Left lung (tissue), 4 donors: ENCODE measurements at regions not wholly inside any gene's neighbourhood (a gene's known extent, or its start where the extent isn't known, plus 50 kb on each side); places are given as distances from the start of the nearest gene placed in this dataset.

Experiments
- ATAC-seq: fragments of 200-7000 bp; cut with Tn5 transposase; one replicate; pipeline ENCODE4 v1.9.1; 2020; ENCODE audit warnings: moderate library complexity
- DNase-seq, 4 donors: peaks; one replicate each; pipeline ENCODE4 v3.0.0-alpha.2; 2013 to 2020
- H3K27ac ChIP-seq, 2 donors: fragments of 200-600 bp; sonication (generic) in 1 of 2; one replicate each; pipeline versions ENCODE4 v1.5.0 to v1.8.0; 2020 to 2021
- H3K27me3 ChIP-seq, 2 donors: fragments of 200-600 bp; sonication (generic) in 1 of 2; one replicate each; pipeline versions ENCODE4 v1.5.0 to v1.8.0; 2020 to 2021
- H3K36me3 ChIP-seq, 2 donors: fragments of 200-600 bp; sonication (generic) in 1 of 2; one replicate each; pipeline versions ENCODE4 v1.5.0 to v1.8.0; 2020 to 2021
- H3K4me1 ChIP-seq, 2 donors: fragments of 200-600 bp; one replicate each; pipeline ENCODE4 v1.8.0; 2021
- H3K4me3 ChIP-seq, 2 donors: fragments of 200-600 bp; sonication (generic) in 1 of 2; one replicate each; pipeline versions ENCODE4 v1.5.0 to v1.8.0; 2020 to 2021; ENCODE audit warnings: mild to moderate bottlenecking in 1 of 2
- H3K9me3 ChIP-seq, 2 donors: fragments of 200-600 bp; sonication (generic) in 1 of 2; one replicate each; pipeline versions ENCODE4 v1.5.0 to v1.8.0; 2020 to 2021
- CTCF ChIP-seq, 2 donors: fragments of 200-600 bp; sonication (generic) in 1 of 2; IDR thresholded peaks; one replicate each; pipeline versions ENCODE4 v1.5.0 to v1.8.0; 2021; ENCODE audit warnings: antibody characterized with exemption in 2 of 2
- intact Hi-C, 2 donors: fragments of 100-400 bp; cut with DNase I; formaldehyde crosslinking; loops; one replicate each; pipeline versions ENCODE4 v1.11.2 to v1.14.2; 2022
- donor health status: DM: no; HTN: yes; CAD: no.
- donor health status: DM: no; HTN: no; CAD: no.

DNA sequence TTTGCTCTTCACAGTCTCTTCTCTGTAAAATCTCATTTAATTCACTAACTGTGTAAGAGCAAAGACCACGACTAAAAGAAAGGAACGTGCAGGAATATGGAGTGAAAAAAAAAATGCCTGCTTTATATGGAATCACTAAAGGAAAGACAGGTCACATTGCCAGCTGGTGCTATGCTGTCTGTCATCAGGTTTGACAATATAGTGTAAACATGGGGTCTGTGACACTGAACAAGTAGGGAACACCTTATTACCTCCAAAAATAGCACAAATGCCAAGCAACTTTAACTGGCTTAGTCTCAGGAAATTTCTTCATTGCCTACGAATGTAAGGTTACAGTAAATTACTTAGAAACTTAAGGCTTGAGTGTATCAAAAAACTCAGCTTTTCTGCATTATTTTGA is 364.5 kb upstream of the LINC00305 start:
- no peaks in the 10 kb centered on the region for H3K27me3 ChIP-seq
- H3K9me3 ChIP-seq, result no peaks in the 10 kb centered on the region
- TF ChIP-seq CTCF (IDR thresholded peaks at IDR 0.05), result no peak
- DNase-seq, result no peak
- intact Hi-C loops, result no loop called here
- H3K36me3 ChIP-seq, result no peaks in the 10 kb centered on the region
- no peaks in the 10 kb centered on the region for H3K4me1 ChIP-seq
- H3K4me3 ChIP-seq, result no peak overlapping the region
- H3K27ac ChIP-seq, result no peak overlapping the region
- ATAC-seq, result no peak

DNA sequence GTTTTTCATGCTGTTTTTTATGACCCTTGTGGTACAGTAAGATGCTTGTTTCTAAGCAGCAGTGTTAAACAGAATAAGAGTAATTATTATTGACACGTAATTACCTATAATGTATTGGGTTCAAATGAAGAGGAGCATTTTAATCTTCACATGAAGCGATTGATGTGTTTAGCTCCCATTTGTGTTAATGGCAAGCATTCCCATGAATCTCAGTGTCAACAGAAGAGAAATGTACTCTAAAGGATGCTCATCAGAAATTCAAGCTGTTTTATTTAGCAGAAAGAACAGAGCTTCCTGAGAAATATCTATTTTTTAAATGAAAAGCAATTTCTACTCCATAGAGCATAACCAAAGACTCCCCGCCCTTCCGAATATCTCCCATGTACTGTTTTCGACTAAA is 341.3 kb upstream of the LINC00305 start:
- H3K27ac ChIP-seq, result no peak overlapping the region
- no peak overlapping the region for H3K4me3 ChIP-seq
- no peak for ATAC-seq
- no peaks in the 10 kb centered on the region for H3K36me3 ChIP-seq
- no peaks in the 10 kb centered on the region for H3K27me3 ChIP-seq
- no peak for DNase-seq
- no peaks in the 10 kb centered on the region for H3K4me1 ChIP-seq
- intact Hi-C loops, result no loop called here
- no peaks in the 10 kb centered on the region for H3K9me3 ChIP-seq
- no peak for TF ChIP-seq CTCF (IDR thresholded peaks at IDR 0.05)

DNA sequence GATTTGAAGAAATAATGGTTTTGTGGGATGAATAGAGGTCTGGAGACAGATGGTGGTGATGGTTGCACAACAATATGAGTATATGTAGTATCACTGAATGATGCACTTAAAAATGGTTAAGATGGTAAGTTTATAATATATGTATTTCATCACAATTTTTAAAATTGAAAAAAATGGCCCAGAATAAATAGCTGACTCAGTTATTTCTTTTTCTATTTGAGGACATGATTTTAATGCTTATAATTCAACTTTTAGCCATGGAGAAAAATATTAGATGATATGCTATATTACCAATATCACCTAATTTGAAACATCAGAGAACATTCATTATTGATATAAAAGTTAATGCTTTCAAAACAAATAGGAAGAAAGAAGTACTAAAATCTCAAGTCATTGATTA is 339.8 kb upstream of the LINC00305 start:
- intact Hi-C loops, result no loop called here
- H3K4me3 ChIP-seq, result no peak overlapping the region
- no peaks in the 10 kb centered on the region for H3K9me3 ChIP-seq
- ATAC-seq, result no peak
- H3K27me3 ChIP-seq, result no peaks in the 10 kb centered on the region
- no peaks in the 10 kb centered on the region for H3K36me3 ChIP-seq
- DNase-seq, result no peak
- TF ChIP-seq CTCF (IDR thresholded peaks at IDR 0.05), result no peak
- no peaks in the 10 kb centered on the region for H3K4me1 ChIP-seq
- H3K27ac ChIP-seq, result no peak overlapping the region

DNA sequence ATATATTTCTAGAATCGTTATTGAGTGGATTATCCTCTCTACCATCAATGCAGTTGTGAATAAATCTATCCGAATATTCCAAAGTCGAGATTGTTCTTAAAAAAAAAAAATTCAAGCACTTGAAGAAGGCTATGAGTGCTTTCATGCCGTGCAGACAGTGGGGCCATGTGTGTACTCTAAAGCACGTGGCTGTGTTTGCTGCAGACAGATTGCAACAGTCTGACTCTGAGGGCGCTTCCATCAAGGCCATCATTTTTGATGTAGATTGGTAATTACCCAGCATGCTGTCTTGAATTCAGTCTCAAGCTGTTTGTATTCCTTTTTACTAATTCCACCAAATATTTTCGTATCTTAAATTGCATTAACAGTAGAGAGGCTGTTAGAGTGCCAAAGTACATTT is 325.9 kb upstream of the LINC00305 start:
- Histone ChIP-seq H3K9me3 (no peaks in the 10 kb centered on the region), H3K4me3 (no peak overlapping the region), H3K27ac (no peak overlapping the region), H3K4me1 (no peaks in the 10 kb centered on the region), H3K27me3 (no peaks in the 10 kb centered on the region), H3K36me3 (no peaks in the 10 kb centered on the region)
- DNase-seq, result no peak
- TF ChIP-seq CTCF (IDR thresholded peaks at IDR 0.05), result no peak
- no peak for ATAC-seq
- intact Hi-C loops, result no loop called here

GRCh38 chr18:64474255-64474654 is 325.4 kb upstream of the LINC00305 start:
- no peak for ATAC-seq
- Histone ChIP-seq H3K4me1 (no peaks in the 10 kb centered on the region), H3K4me3 (no peak overlapping the region), H3K9me3 (no peaks in the 10 kb centered on the region), H3K36me3 (no peaks in the 10 kb centered on the region), H3K27ac (no peak overlapping the region), H3K27me3 (no peaks in the 10 kb centered on the region)
- TF ChIP-seq CTCF (IDR thresholded peaks at IDR 0.05), result no peak
- intact Hi-C loops, result no loop called here
- peak in 1 of 4 donors; percentile 5 for DNase-seq
